ENCODE measurements at regions not wholly inside any gene's neighbourhood (a gene's known extent, or its start where the extent isn't known, plus 50 kb on each side); places are given as distances from the start of the nearest gene placed in this dataset.

DNA sequence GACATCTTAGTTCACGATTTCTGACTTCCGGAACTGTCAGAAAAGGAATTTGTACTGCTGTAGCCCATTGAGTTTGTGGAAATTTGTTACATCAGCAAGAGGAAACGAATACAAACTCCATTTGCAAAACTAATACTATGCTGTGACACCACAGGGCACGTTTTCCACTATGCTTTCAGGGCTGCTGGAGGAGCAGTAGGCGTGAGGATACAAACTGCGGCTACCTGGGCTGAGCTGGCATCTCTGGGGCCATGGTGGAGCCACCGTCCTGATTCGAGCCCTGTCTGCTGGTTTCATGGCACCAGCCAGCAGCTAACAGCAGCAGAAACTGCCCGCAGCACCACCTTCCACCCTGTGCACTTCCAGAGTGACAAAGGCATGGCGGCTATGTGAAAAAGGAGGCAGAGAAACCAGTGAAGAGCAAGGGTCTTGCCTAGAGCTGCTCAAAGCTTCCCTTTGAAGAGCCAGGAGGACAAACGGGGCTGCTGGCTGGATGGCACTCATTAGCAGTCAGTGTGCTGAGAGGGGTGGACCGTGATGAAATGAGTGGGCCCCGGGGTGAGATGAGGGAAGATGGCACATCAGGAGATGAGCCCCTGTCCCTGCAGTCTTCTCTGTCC lies 58.9 kb upstream of the STX16 start:
- no peak overlapping the region for H3K4me2 ChIP-seq (ENCODE audit: low read length)
- H3K27ac ChIP-seq (ENCODE audit: low read length): no peak overlapping the region
- H2AFZ ChIP-seq (ENCODE audit: low read depth, low read length): no peak overlapping the region
- no peaks in the 10 kb centered on the region for H3K36me3 ChIP-seq (replicated peaks; ENCODE audit: low read depth, low read length)
- no peak overlapping the region for H3K9ac ChIP-seq (ENCODE audit: low read length)
- no peaks in the 10 kb centered on the region for H3K9me3 ChIP-seq (ENCODE audit: insufficient read depth, low read length)
- no peaks in the 10 kb centered on the region for H3K4me1 ChIP-seq (ENCODE audit: low read length)
- no peak overlapping the region for H3K4me3 ChIP-seq (ENCODE audit: low read length)
- no peak for TF ChIP-seq EZH2phosphoT487 (IDR thresholded peaks at IDR 0.05; ENCODE audit: low read depth)
- TF ChIP-seq CTCF (IDR thresholded peaks at IDR 0.05; ENCODE audit: low read depth, low read length): no peak
- no peaks in the 10 kb centered on the region for H4K20me1 ChIP-seq (ENCODE audit: insufficient read depth, low read length)
- peaks cover 75% of the 10 kb centered on the region for H3K27me3 ChIP-seq (ENCODE audit: low read depth, low read length)
- no peaks in the 10 kb centered on the region for H3K79me2 ChIP-seq (ENCODE audit: low read length)

DNA sequence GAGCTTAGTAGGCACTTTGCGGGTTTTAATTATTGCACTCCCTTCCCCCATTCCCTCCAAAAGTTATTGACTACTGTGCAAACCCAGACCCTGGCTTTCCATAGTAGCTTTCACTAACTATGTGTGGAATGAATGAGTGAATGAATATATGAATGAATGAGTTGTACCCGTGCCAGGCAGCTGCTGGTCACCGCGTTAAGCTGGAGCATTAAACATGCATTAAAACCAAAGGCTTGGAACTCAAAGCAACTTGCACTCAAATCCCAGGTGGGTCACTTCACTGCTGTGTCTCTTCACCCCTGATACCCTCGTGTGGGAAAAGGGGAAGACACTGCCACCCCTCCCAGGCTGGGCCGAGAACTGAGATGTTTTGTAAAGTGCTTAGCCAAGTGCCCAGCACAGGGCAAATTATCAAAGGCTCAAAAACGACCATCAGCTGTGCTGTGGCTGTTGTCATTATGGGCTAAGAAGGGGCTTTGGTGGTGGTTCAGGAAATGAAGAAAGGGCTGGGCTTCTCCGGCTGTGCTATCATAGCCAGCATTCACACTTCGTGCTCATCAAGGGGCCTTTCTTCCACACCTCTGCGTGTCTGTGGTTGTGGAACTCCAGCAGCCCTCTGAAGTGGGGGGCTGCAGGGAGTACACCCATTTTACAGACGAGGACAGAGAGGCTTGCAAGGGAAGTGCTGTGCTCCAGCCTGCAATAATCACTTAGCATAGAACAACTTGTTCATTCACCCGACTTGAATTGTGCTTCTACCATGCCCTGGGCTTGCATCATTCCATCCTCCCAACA lies 60.2 kb upstream of the STX16 start:
- peaks cover 88% of the 10 kb centered on the region for H3K27me3 ChIP-seq (ENCODE audit: low read depth, low read length)
- H3K4me3 ChIP-seq (ENCODE audit: low read length): no peak overlapping the region
- TF ChIP-seq CTCF (IDR thresholded peaks at IDR 0.05; ENCODE audit: low read depth, low read length) (no peak), EZH2phosphoT487 (IDR thresholded peaks at IDR 0.05; ENCODE audit: low read depth) (no peak)

GRCh38 chr20:58587467-58587866 lies 63.6 kb upstream of the STX16 start:
- Histone ChIP-seq H3K27me3 (ENCODE audit: low read depth, low read length) (peaks cover 71% of the 10 kb centered on the region), H4K20me1 (ENCODE audit: insufficient read depth, low read length) (no peaks in the 10 kb centered on the region), H3K9me3 (ENCODE audit: insufficient read depth, low read length) (no peaks in the 10 kb centered on the region), H3K9ac (ENCODE audit: low read length) (no peak overlapping the region), H3K27ac (ENCODE audit: low read length) (no peak overlapping the region), H3K79me2 (ENCODE audit: low read length) (no peaks in the 10 kb centered on the region), H3K36me3 (replicated peaks; ENCODE audit: low read depth, low read length) (no peaks in the 10 kb centered on the region), H2AFZ (ENCODE audit: low read depth, low read length) (no peak overlapping the region), H3K4me3 (ENCODE audit: low read length) (no peak overlapping the region), H3K4me1 (ENCODE audit: low read length) (no peaks in the 10 kb centered on the region), H3K4me2 (ENCODE audit: low read length) (no peak overlapping the region)
- TF ChIP-seq EZH2phosphoT487 (IDR thresholded peaks at IDR 0.05; ENCODE audit: low read depth) (no peak), CTCF (IDR thresholded peaks at IDR 0.05; ENCODE audit: low read depth, low read length) (no peak)

More for the DNA sequence above, 60.2 kb upstream of the STX16 start:
- no peak overlapping the region for H3K4me2 ChIP-seq (ENCODE audit: low read length)
- H3K9me3 ChIP-seq (ENCODE audit: insufficient read depth, low read length): no peaks in the 10 kb centered on the region
- H3K36me3 ChIP-seq (replicated peaks; ENCODE audit: low read depth, low read length): no peaks in the 10 kb centered on the region
- no peaks in the 10 kb centered on the region for H3K79me2 ChIP-seq (ENCODE audit: low read length)
- no peak overlapping the region for H3K27ac ChIP-seq (ENCODE audit: low read length)
- no peak overlapping the region for H3K9ac ChIP-seq (ENCODE audit: low read length)
- H2AFZ ChIP-seq (ENCODE audit: low read depth, low read length): no peak overlapping the region
- no peaks in the 10 kb centered on the region for H4K20me1 ChIP-seq (ENCODE audit: insufficient read depth, low read length)
- no peaks in the 10 kb centered on the region for H3K4me1 ChIP-seq (ENCODE audit: low read length)

DNA sequence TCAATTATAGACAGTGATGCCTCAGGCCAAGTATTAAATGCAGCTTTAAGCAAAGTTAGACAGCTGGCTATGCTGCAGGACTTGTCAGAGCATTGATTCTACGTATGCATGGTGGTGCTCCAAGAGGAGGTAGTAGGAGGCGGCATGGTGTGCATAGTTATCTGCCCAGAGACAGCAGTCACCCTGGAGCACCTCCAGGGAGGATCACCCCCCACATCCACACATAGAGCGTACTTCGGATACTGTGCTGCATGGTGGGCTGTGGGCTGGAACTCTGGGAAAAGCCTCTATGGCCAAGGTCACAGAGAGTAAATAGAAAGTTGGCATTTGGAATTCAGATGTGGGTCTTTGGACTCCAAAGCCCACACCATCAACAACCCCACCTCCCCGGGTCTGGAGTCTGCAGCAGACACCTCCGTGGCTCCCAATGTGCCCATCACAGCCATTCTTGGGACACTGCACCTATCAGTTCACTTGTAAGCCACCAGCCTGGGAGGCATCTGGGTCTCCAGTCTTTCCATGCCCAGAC lies 64.5 kb upstream of the STX16 start:
- H3K4me2 ChIP-seq (ENCODE audit: low read length): no peak overlapping the region
- H3K79me2 ChIP-seq (ENCODE audit: low read length): no peaks in the 10 kb centered on the region
- H2AFZ ChIP-seq (ENCODE audit: low read depth, low read length): no peak overlapping the region
- no peak overlapping the region for H3K27ac ChIP-seq (ENCODE audit: low read length)
- peaks cover 71% of the 10 kb centered on the region for H3K27me3 ChIP-seq (ENCODE audit: low read depth, low read length)
- H3K36me3 ChIP-seq (replicated peaks; ENCODE audit: low read depth, low read length): no peaks in the 10 kb centered on the region
- no peaks in the 10 kb centered on the region for H4K20me1 ChIP-seq (ENCODE audit: insufficient read depth, low read length)
- H3K9ac ChIP-seq (ENCODE audit: low read length): no peak overlapping the region
- no peak overlapping the region for H3K4me3 ChIP-seq (ENCODE audit: low read length)
- no peaks in the 10 kb centered on the region for H3K9me3 ChIP-seq (ENCODE audit: insufficient read depth, low read length)
- TF ChIP-seq EZH2phosphoT487 (IDR thresholded peaks at IDR 0.05; ENCODE audit: low read depth) (no peak), CTCF (IDR thresholded peaks at IDR 0.05; ENCODE audit: low read depth, low read length) (no peak)
- no peaks in the 10 kb centered on the region for H3K4me1 ChIP-seq (ENCODE audit: low read length)
